ENCODE measurements at regions not wholly inside any gene's neighbourhood (a gene's known extent, or its start where the extent isn't known, plus 50 kb on each side); places are given as distances from the start of the nearest gene placed in this dataset.

DNA sequence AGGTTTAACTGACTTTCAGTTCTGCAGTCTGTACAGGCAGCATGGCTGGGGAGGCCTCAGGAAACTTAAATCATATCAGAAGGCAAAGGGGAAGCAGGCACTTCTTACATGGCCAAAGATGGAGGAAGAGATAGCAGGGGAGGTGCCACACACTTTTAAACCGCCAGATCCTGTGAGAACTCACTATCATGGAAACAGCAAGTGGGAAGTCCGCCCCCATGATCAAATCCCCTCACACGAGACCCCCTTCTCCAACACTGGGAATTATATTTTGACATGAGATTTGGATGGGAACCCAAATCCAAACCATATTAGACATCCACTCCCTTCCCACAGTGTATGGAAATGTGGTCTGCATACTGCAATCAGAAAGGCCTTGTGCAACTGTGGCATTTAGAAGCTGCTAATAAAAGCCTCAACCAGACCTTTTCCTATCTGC, 148.2 kb downstream of the FCRL5 start:
- TF ChIP-seq CTCF (IDR thresholded peaks at IDR 0.05) (no peak), POLR2AphosphoS5 (IDR thresholded peaks at IDR 0.05; ENCODE audit: low read depth, low read length) (no peak), SIN3A (IDR thresholded peaks at IDR 0.05; ENCODE audit: borderline replicate concordance, insufficient read depth, low read depth, low read length) (no peak)
